NCI-H187 treated with DMSO at 0.1 percent for 48 hours (cell line): ENCODE measurements at regions not wholly inside any gene's neighbourhood (a gene's known extent, or its start where the extent isn't known, plus 50 kb on each side); places are given as distances from the start of the nearest gene placed in this dataset.

ENCODE experiments used
- DNase-seq: peaks from one replicate; lab custom pipeline; 2025; lab: John Stamatoyannopoulos, UW

DNA sequence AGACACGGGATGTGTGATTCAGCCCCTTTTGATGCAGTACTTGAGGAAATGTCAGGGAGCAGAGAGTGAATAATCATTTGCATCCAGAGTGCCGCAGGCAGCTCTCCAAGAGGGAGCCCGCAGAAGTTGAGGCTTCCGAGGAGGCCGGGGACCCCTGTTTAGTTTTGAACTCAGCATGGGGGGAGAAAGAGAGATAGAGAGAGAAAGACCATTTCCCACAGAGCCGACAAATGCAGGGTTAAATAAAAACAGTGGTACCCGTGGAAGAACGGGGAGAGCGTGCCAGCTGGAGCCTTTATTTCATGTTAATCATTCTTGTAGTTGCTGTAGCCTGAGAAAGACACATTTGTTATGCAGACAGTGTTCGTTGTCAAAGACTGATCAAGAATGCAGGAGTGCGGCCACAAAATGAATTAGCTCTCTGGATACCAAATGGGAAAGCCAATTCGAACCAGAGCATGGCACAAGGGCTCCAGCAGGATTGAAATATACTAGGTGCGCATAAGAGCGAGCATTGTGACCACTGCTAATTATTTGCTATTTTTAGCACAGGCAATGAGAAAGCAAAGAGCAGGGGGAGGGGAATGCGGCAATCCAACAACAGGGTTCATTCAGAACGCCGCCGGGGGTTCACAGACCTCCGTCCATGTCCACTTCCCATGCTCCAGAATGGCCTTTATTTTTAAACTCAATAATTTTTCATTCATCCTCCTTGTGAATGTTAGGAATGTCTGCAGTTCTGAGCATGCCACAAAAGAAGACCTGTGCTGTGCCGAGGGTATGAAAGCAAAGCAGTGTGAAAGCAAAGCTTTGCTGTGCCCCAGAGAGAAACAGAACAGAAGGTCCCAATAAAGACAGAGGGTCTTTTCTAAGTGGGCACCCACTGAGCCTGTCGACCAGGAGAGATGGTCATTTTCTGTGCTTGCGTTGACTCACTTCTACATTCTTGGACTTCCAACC lies 243.9 kb upstream of the VCX3A start:
- no peak for DNase-seq

GRCh38 chrX:6777238-6778002 lies 242.5 kb upstream of the VCX3A start:
- no peak for DNase-seq

DNA sequence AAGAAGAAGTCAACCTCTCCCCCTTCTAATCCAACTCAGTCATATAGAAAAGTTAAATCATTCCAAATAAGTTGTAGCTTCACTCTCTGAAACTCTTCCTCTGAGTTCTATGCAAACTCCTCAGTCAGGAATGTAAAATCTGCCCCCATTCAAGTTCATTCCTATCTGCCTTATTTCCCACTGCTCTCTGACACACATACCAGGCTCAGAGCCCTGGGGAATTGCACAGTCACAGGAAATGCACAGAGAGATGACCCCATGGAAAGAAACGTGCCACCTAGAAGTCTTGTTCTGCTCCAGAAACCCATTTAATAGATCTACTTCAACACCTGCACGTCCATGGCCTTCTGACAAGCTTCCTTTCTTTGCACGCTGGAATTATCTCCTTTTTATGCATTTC lies 236.0 kb upstream of the VCX3A start:
- DNase-seq: no peak

- peak; percentile 2 for DNase-seq
Observed at GRCh38 chrX:6768881-6769280, 234.0 kb upstream of the VCX3A start.

- no peak for DNase-seq
Observed at GRCh38 chrX:6761251-6761650, 226.3 kb upstream of the VCX3A start.

GRCh38 chrX:6759655-6760375 lies 224.9 kb upstream of the VCX3A start:
- DNase-seq: no peak

DNA sequence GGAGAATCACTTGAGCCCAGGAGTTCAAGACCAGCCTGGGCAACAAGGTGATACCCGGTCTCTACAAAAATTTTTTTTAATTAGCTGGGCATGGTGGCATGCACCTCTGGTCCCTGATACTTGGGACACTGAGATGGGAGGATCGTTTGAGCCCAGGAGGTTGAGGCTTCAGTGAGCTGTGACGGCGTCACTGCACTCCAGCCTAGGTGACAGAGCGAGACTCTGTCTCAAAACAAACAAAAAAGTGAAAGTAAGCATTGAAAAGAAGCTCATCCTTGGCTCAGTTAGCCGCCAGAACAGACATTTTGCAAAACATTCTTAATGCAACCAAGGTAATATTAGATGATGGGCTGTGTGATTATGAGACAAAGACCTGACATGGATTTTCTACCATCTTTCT lies 223.3 kb upstream of the VCX3A start:
- no peak for DNase-seq

GRCh38 chrX:6757631-6758030 lies 222.7 kb upstream of the VCX3A start:
- no peak for DNase-seq

DNA sequence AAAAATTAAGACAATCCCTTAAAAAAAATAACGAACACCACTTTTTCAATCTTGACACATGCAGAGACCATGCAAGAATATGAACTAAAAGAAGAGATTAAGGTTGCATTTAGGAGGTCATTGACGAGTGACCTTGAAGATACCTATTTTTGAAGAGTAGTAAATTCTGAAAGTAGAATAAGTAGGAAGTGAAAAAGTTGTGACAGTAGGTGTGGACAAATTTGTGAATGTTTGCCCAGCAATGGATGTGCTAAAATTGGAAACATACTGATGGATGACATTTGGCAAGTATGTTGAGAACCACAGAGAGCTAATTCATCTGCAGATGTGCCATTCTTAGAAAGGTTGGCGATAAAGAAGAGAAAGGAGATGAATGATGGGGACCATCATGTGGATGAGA lies 213.7 kb upstream of the VCX3A start:
- no peak for DNase-seq

- no peak for DNase-seq
Observed at GRCh38 chrX:6738518-6739470, 203.9 kb upstream of the VCX3A start.

GRCh38 chrX:6734844-6735634 lies 200.1 kb upstream of the VCX3A start:
- no peak for DNase-seq

GRCh38 chrX:6732101-6732500 lies 197.2 kb upstream of the VCX3A start:
- DNase-seq: no peak

DNA sequence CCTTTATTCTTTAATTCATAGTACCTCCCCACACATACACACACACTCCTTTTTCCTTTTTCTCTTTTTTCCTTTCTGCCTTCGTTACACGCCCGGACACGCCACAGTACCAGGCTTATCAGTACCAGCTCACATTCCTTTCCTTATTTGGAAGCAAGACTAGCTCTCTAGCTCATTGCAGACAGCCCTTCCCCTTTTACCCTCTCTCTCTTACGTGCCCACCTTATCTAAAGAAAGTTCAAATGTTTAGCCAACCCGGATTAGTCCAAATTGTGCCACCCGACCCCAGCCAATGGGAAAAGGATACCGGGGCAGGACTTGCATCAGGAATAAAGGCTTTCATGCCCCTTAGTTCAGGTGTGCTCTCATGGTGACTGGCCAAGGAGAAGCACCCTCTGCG lies 194.7 kb upstream of the VCX3A start:
- no peak for DNase-seq

DNA sequence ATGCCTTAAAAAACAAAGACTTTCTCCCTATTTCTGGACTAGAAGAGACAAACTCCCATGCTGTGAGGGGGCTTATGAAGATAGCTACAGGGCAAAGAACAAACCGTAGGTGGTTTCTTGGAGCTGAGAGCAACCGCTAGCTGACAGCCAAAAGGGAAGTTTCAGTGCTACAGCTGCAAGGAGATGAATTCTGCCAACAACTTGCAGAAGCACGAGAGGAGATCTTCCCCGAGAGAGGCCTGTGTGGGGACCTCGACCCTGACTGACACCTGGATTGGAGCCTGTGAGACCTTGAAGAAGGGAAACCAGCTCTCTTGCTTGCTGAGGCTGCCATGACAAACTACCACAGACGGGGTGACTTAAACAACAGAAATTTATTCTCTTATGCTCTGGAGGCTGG lies 183.8 kb upstream of the VCX3A start:
- DNase-seq: no peak

DNA sequence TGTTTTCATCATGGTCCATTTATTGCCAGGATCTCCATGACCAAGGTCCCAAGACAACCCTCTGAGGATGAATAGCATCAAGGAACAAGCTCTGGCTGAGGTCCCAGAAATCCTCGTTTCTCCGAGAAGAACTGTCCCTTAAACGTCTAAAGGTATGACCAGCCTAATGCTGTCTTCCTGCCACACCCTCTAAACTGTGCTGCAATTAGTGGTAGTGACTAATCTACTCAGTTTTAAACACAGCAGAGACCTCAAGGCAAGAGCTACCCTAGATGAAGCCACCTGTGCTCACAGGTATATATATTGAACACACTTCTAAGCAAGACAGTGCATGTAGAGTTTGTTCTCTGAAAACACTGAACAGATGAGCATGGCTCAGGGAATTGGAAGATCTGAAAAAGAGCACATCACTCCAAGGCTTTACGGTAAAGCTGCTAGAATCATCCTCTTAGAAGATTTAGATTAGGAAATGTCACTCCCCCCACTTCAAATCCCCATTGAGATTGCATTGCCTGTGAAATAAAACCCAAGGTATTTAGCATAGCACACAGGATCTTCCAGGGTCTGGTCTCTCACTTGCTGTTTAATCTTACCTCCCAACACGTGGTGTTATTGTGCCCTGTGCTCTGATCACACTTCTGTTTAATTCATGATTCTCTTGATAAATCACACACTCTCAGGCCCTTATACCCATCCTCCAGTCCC lies 173.9 kb upstream of the VCX3A start:
- DNase-seq: no peak

GRCh38 chrX:6708041-6708440 lies 173.1 kb upstream of the VCX3A start:
- DNase-seq: no peak

- DNase-seq: no peak
Observed at GRCh38 chrX:6707497-6707896, 172.6 kb upstream of the VCX3A start.

DNA sequence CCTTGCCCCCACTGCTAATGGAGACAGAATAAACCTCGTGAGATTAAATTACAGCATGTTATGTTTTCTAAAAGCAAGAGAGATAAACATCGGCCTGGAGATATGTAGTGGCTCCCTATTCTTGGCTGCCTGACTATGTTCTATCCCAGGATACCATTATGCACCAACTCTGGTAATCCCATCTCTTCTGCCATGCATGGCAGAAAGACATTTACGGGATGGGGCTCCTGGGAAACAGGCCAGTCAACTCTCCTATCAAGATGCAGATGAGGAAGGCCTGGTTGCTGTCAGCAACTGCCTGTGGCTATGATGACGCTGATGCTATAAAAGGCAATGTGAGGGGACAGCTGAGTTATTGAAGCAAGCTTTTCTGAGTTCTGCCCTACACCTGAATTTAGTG lies 166.2 kb upstream of the VCX3A start:
- DNase-seq: no peak

GRCh38 chrX:6695717-6696116 lies 160.8 kb upstream of the VCX3A start:
- DNase-seq: no peak

DNA sequence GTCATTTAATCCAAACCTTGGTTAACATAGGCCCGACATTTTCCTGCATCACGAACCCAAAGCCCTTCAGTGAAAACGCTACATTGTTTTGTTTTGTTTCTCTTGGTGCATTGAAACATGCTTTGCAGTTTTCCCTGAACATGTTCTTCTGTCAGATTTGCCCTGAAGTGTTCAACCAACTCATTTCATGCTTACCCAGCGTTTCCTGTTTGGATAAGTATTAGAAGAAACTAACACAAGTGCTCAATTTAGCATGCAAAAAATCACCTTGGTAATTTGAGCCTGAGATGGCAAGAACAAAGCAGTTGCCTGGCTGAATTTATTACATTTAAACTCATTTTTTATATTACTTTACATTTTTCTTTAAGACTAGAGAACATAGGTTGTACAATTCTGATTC lies 160.1 kb upstream of the VCX3A start:
- DNase-seq: no peak
